ENCODE measurements at regions not wholly inside any gene's neighbourhood (a gene's known extent, or its start where the extent isn't known, plus 50 kb on each side); places are given as distances from the start of the nearest gene placed in this dataset.

GRCh38 chr1:238438311-238439270 is 547.9 kb upstream of the ZP4 start:
- TF ChIP-seq CTCF (conservative IDR thresholded peaks at IDR 0.05) = no peak
- TF ChIP-seq ZFX (IDR thresholded peaks at IDR 0.05) = no peak
